GM20000 (cell line): ENCODE measurements at regions not wholly inside any gene's neighbourhood (a gene's known extent, or its start where the extent isn't known, plus 50 kb on each side); places are given as distances from the start of the nearest gene placed in this dataset.

Source experiments
- DNase-seq: peaks from one replicate; pipeline ENCODE4 v3.0.0; 2012; ENCODE audit warnings: low spot score
- TF ChIP-seq, protein P1 (sequence below): IDR thresholded peaks from 2 replicates; pipeline ENCODE4 v1.5.1; 2012; ENCODE audit warnings: mild to moderate bottlenecking, control low read depth; ENCODE audit errors: extremely low read depth, missing control alignments

DNA sequence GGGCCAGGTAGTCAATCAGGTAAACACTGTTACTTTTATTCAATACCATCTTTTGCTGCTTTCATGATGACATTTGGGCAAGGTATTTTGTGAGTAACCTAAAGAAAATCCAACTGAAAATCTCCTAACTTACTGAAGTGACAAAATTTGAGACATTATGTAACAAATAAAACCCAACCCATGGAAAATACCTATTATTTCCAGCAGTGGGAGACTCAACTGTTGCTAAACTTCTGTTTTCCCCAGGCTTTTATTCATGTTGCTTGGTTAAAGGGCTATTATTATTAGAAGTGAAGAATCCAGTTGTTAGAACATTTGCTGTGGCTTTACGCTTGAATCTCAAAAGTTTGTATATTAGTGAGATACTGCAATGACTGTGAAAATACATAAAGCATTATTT lies 215.9 kb downstream of the MDFIC start:
- no peak for DNase-seq
- TF ChIP-seq, protein P1, sequence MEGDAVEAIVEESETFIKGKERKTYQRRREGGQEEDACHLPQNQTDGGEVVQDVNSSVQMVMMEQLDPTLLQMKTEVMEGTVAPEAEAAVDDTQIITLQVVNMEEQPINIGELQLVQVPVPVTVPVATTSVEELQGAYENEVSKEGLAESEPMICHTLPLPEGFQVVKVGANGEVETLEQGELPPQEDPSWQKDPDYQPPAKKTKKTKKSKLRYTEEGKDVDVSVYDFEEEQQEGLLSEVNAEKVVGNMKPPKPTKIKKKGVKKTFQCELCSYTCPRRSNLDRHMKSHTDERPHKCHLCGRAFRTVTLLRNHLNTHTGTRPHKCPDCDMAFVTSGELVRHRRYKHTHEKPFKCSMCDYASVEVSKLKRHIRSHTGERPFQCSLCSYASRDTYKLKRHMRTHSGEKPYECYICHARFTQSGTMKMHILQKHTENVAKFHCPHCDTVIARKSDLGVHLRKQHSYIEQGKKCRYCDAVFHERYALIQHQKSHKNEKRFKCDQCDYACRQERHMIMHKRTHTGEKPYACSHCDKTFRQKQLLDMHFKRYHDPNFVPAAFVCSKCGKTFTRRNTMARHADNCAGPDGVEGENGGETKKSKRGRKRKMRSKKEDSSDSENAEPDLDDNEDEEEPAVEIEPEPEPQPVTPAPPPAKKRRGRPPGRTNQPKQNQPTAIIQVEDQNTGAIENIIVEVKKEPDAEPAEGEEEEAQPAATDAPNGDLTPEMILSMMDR = no peak

DNA sequence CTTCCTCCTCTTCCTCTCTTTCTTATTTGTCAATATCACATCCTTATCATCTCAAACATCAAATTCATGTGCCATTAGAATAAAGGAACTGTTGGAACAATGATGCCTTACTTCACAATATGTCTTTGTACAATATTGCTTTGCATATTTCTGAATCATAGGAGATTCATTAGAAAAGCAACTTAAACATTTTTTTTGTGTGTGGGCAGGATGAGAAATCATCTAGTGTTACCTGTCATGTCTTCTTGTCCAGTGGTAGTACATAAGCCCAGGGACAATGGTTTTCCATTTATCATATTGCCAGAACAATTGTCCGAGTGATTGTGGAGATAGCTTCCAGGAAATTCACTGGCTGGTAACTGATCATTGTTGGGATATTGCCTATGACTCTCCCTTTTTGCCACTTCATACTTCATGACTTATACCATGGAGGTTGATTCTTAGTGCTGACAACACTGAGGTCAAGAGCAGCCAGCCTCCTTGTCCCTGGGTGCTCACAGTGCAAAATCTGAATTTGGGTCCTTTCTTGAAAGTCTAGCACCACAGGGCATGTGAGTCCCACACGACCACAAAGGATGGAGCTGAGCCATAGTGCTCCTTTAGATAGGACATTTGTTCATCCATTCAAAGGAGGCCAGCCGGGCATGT lies 215.0 kb downstream of the MDFIC start:
- no peak for DNase-seq
- TF ChIP-seq, protein P1 = no peak

DNA sequence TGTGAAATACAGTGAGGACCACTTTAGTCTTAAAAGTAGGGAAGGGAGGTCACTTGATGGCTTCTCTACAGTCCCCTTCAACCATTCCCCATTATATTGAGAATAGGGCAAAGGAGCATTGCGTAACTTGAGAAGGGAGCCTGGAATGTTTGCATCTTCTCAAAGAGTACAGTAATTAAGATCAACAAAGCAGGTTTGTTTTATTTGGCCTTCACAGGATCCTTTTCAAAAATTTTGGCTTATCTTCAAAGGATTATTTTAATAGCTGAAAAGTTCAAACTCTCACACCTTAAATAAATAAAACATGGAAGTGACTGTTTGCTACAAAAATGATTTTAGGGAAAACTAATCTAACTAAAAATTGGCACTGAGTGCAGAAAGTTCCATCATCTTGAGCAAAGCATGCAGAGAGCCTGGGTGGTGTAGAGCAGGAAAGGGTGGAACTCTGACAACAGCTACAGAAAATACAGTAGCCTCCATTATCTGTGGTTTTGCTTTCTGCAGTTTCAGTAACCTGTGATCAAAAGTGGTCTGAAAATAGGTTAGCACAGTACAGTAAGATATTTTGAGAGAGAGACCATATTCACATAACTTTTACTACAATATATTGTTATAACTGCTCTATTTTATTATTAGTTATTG lies 214.0 kb downstream of the MDFIC start:
- TF ChIP-seq, protein P1 = no peak
- peak; percentile 5 for DNase-seq

DNA sequence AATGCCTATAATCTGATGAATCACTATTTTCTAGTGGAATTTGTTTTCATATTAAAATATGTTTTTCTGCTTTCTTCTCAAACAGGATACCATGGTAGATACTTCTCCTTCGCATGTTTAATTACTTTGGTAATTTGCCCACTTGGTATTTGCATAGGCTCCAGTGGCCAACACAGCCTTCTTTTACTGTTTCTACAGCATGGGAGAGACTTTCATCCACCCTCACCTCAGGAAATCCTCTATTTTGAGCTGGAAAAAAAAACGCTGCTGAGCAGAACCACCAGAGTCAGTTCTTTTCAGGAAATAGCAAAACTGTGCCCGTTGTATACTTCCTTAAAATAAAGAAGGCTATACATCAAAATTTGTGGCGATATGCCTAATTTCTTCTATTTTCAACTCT lies 213.3 kb downstream of the MDFIC start:
- no peak for DNase-seq
- TF ChIP-seq, protein P1 = no peak

DNA sequence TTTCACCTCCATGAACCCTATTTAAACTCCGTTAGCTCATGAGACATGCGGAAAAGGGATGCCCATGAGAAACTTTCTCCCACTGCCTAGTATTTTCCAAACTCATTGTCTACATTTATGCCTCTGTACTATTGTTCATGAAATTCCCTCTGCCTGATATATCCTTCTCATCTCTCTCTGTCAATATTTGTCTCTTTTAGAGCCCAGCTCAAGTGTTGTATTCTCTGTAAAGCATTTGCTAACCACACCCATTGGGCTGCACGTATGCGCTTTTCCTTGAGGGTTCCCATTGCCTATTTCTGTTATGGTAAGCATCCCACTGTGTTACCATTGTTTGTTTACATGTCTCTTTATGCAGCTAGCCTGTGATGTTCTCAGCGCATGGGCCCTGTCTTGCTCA lies 211.4 kb downstream of the MDFIC start:
- TF ChIP-seq, protein P1 = no peak
- no peak for DNase-seq

DNA sequence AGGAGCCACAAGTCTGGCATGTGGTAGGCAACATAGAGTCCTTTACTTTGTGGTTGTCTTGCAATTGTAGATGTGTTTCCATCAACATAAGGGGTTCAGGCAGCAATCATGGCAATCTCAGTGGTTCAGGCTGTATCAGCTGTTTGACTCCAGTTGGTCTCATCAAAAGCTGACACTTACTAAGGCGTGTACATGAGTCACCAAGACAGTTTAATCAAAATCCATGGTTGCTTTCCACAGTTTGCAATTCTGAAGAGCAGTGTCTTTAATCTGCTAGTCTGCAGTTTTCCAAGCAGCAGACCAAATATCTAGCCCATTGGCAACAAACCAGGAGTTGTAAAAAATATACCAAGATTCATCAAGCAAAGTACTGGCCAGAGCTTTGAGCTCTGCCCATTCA lies 210.2 kb downstream of the MDFIC start:
- TF ChIP-seq, protein P1 = no peak
- no peak for DNase-seq

DNA sequence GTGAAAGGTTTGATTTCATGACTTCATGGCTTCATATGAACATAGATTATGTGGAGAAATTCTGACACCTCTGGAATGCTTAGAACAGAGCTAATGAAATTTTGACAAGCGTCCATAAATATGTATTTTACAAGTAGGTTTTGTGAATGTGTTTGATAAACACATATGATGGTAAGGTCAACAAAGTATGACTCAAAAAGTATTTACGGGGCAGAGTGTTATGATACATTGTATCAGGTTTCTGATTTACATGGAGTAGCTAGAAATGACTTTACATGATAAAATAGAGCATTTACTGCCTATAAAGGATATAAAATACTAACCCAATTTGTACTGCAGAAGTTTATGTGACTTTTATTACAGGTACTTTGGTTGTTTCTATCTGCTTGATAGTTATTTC lies 206.3 kb downstream of the MDFIC start:
- TF ChIP-seq, protein P1 = no peak
- no peak for DNase-seq
